SK-N-SH (cell line): ENCODE measurements at regions not wholly inside any gene's neighbourhood (a gene's known extent, or its start where the extent isn't known, plus 50 kb on each side); places are given as distances from the start of the nearest gene placed in this dataset.

Experiments used
- CTCF ChIA-PET: fragments of 300-600, 350-600 bp; formaldehyde crosslinking; extraction: SDS; loops from one replicate; lab custom pipeline; 2021; lab: Yijun Ruan, JAX
- POLR2A ChIA-PET: fragments of 350-600 bp; sonication (Branson Sonifier 250); formaldehyde crosslinking; extraction: SDS; loops from one replicate; lab custom pipeline; 2020; ENCODE audit warnings: antibody characterized with exemption, inconsistent platforms; lab: Yijun Ruan, JAX
- DNase-seq: peaks from one replicate; pipeline ENCODE4 v3.0.0; 2012
- H2AFZ ChIP-seq: fragments of 200-600 bp; sonication (generic); 2 replicates; pipeline ENCODE4 v1.8.1; 2016; ENCODE audit warnings: antibody characterized with exemption, mild to moderate bottlenecking, low read depth
- H3F3A ChIP-seq: fragments of 200-600 bp; sonication (generic); replicated peaks from 2 replicates; pipeline ENCODE3; 2016; ENCODE audit warnings: antibody characterized with exemption, mild to moderate bottlenecking; ENCODE audit not compliant: insufficient read depth
- H3K27ac ChIP-seq, 2 experiments: fragments of 200-500 bp in 1 of 2; fragments of 200-600 bp in 1 of 2; sonication (Bioruptor generic) in 1 of 2; sonication (generic), shearing (Covaris generic) in 1 of 2; 2 replicates each; pipeline versions ENCODE4 v1.5.1 to v1.6.1; 2014 to 2016; ENCODE audit warnings: low read depth in 2 of 2, inconsistent platforms in 1 of 2, low read length in 1 of 2, mild to moderate bottlenecking in 1 of 2, mixed read lengths in 1 of 2
- H3K27me3 ChIP-seq: fragments of 200-600 bp; sonication (generic), shearing (Covaris generic); 2 replicates; pipeline ENCODE4 v1.6.1; 2016; ENCODE audit warnings: mixed run types; ENCODE audit not compliant: insufficient read depth
- H3K36me3 ChIP-seq, 2 experiments: fragments of 200-500 bp in 1 of 2; fragments of 200-600 bp in 1 of 2; sonication (Bioruptor generic) in 1 of 2; sonication (generic) in 1 of 2; replicated peaks in 1 of 2; 2 replicates each; pipeline versions ENCODE3 to v1.5.1; 2014 to 2016; ENCODE audit warnings: low read length in 1 of 2, mild to moderate bottlenecking in 1 of 2; ENCODE audit not compliant: insufficient read depth in 2 of 2, control insufficient read depth in 1 of 2
- H3K4me1 ChIP-seq, 2 experiments: fragments of 200-500 bp in 1 of 2; fragments of 200-600 bp in 1 of 2; sonication (Bioruptor generic) in 1 of 2; sonication (generic), shearing (Covaris generic) in 1 of 2; 2 replicates each; pipeline versions ENCODE4 v1.5.1 to v1.6.1; 2014 to 2016; ENCODE audit warnings: low read depth in 1 of 2, low read length in 1 of 2, mixed run types in 1 of 2; ENCODE audit not compliant: insufficient read depth in 2 of 2, control insufficient read depth in 1 of 2
- H3K4me2 ChIP-seq: fragments of 200-600 bp; sonication (generic), shearing (Covaris generic); 2 replicates; pipeline ENCODE4 v1.6.1; 2017; ENCODE audit warnings: mixed run types
- H3K4me3 ChIP-seq, 2 experiments: fragments of 200-500 bp in 1 of 2; fragments of 200-600 bp in 1 of 2; sonication (Bioruptor generic) in 1 of 2; sonication (generic), shearing (Covaris generic) in 1 of 2; 2 replicates each; pipeline versions ENCODE4 v1.5.1 to v1.8.1; 2014 to 2016; ENCODE audit warnings: low read depth in 2 of 2, inconsistent platforms in 1 of 2, low read length in 1 of 2, mild to moderate bottlenecking in 1 of 2, mixed read lengths in 1 of 2, moderate library complexity in 1 of 2
- H3K79me2 ChIP-seq: fragments of 200-600 bp; sonication (generic); 2 replicates; pipeline ENCODE4 v1.8.1; 2017; ENCODE audit warnings: mild to moderate bottlenecking; ENCODE audit not compliant: insufficient read depth
- H3K9ac ChIP-seq: fragments of 200-600 bp; sonication (generic); 2 replicates; pipeline ENCODE4 v1.6.1; 2017; ENCODE audit warnings: mixed run types
- H3K9me2 ChIP-seq: fragments of 200-600 bp; sonication (generic); 2 replicates; pipeline ENCODE4 v1.6.1; 2017; ENCODE audit warnings: mixed run types
- H3K9me3 ChIP-seq: fragments of 200-600 bp; sonication (generic); 2 replicates; pipeline ENCODE4 v1.6.1; 2017; ENCODE audit warnings: mixed run types, mild to moderate bottlenecking, moderate library complexity
- H4K20me1 ChIP-seq: fragments of 200-600 bp; sonication (generic); 2 replicates; pipeline ENCODE4 v1.6.1; 2017; ENCODE audit warnings: mild to moderate bottlenecking, mixed run types; ENCODE audit not compliant: insufficient read depth
- EP300 ChIP-seq, 2 experiments: IDR thresholded peaks; 2 replicates each; pipeline versions ENCODE4 v1.4.0 to v1.6.1; 2012; ENCODE audit warnings: borderline replicate concordance in 1 of 2, low read depth in 1 of 2, low read length in 1 of 2
- FOXJ3 ChIP-seq: sonication (generic); formaldehyde crosslinking; IDR thresholded peaks from 2 replicates; pipeline ENCODE4 v1.5.1; 2020; ENCODE audit warnings: mild to moderate bottlenecking, missing genetic modification reagents
- FOXM1 ChIP-seq: IDR thresholded peaks from 2 replicates; pipeline ENCODE4 v1.4.0; 2012; ENCODE audit warnings: low read depth, mild to moderate bottlenecking
- GABPA ChIP-seq: IDR thresholded peaks from 2 replicates; pipeline ENCODE4 v1.4.0; 2012; ENCODE audit warnings: low read depth, mild to moderate bottlenecking
- JUND ChIP-seq: IDR thresholded peaks from 2 replicates; pipeline ENCODE4 v1.4.0; 2012
- MEF2A ChIP-seq: IDR thresholded peaks from 2 replicates; pipeline ENCODE4 v1.4.0; 2012; ENCODE audit warnings: low read depth, borderline replicate concordance
- MXI1 ChIP-seq: IDR thresholded peaks from 2 replicates; pipeline ENCODE4 v1.6.1; 2012; ENCODE audit warnings: mild to moderate bottlenecking, low read depth, low read length, improper control_type of control experiment
- RAD21 ChIP-seq: IDR thresholded peaks from 2 replicates; pipeline ENCODE4 v1.6.1; 2012; ENCODE audit warnings: mild to moderate bottlenecking, low read length
- RCOR1 ChIP-seq: fragments of 150-350 bp; IDR thresholded peaks from 2 replicates; pipeline ENCODE4 v1.6.1; 2017; ENCODE audit warnings: antibody characterized with exemption, low read length
- WGBS: methylation state at CpG from one replicate; pipeline ENCODE4 v1.1.6; 2017; ENCODE audit warnings: low lambda C conversion rate; 5-methylcytosine and 5-hydroxymethylcytosine counted together
- TF ChIP-seq, protein P1 (sequence below): fragments of 150-350 bp; IDR thresholded peaks from 2 replicates; pipeline ENCODE4 v1.6.1; 2017; ENCODE audit warnings: antibody characterized with exemption, low read length, low read depth, borderline replicate concordance
- TF ChIP-seq, protein P2 (sequence below): IDR thresholded peaks from 2 replicates; pipeline ENCODE4 v1.4.0; 2012; ENCODE audit warnings: low read depth, borderline replicate concordance
- TF ChIP-seq, protein P3 (sequence below): IDR thresholded peaks from 2 replicates; pipeline ENCODE4 v1.4.0; 2012; ENCODE audit warnings: low read depth
- TF ChIP-seq, protein P4 (sequence below): fragments of 150-350 bp; IDR thresholded peaks from 2 replicates; pipeline ENCODE4 v1.6.1; 2016; ENCODE audit warnings: mild to moderate bottlenecking, low read depth, low read length
- TF ChIP-seq, protein P5 (sequence below): IDR thresholded peaks from 2 replicates; pipeline ENCODE4 v1.6.1; 2012; ENCODE audit warnings: mild to moderate bottlenecking, low read depth, low read length, moderate library complexity
- TF ChIP-seq, protein P6 (sequence below): IDR thresholded peaks from 2 replicates; pipeline ENCODE4; 2012
- TF ChIP-seq, protein P7 (sequence below): IDR thresholded peaks from 2 replicates; pipeline ENCODE4 v1.4.0; 2012; ENCODE audit warnings: low read depth, borderline replicate concordance

DNA sequence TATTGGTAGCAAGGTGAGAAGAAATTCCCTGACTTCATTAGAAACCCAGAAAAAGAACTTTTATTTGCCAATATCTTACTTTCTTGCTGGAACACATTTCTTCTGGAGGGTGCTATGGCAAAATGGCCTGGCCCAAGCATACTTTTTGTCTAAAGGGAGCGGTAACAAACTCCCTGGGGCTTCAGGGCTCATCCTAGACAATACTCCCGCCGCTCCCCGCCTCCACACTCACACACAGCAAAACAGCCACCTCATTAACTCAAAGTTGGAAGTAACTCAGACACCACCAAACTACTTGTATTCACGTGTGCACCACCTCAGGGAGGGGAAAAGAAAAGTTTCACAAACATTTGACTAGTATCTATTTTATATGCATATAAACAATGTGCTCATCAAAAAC lies 75.7 kb downstream of the IGSF1 start:
- Histone ChIP-seq H3K4me2 (no peak overlapping the region), H3K4me3 (no peak overlapping the region), H3K36me3 (no peaks in the 10 kb centered on the region), H3K9me2 (no peaks in the 10 kb centered on the region), H3K79me2 (no peaks in the 10 kb centered on the region), H3K9me3 (no peaks in the 10 kb centered on the region), H3K27ac (no peak overlapping the region), H3K27me3 (peaks cover 6% of the 10 kb centered on the region; the same call in 1 of the 2 replicates), H2AFZ (no peak overlapping the region), H4K20me1 (no peaks in the 10 kb centered on the region), H3F3A (no peaks in the 10 kb centered on the region), H3K9ac (no peak overlapping the region), H3K4me1 (no peaks in the 10 kb centered on the region; a peak in 1 of 4 replicates)
- TF ChIP-seq, protein P1, sequence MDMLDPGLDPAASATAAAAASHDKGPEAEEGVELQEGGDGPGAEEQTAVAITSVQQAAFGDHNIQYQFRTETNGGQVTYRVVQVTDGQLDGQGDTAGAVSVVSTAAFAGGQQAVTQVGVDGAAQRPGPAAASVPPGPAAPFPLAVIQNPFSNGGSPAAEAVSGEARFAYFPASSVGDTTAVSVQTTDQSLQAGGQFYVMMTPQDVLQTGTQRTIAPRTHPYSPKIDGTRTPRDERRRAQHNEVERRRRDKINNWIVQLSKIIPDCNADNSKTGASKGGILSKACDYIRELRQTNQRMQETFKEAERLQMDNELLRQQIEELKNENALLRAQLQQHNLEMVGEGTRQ, result no peak
- TF ChIP-seq, protein P2, sequence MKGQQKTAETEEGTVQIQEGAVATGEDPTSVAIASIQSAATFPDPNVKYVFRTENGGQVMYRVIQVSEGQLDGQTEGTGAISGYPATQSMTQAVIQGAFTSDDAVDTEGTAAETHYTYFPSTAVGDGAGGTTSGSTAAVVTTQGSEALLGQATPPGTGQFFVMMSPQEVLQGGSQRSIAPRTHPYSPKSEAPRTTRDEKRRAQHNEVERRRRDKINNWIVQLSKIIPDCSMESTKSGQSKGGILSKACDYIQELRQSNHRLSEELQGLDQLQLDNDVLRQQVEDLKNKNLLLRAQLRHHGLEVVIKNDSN, result no peak
- no peak for TF ChIP-seq RAD21
- TF ChIP-seq, protein P3, sequence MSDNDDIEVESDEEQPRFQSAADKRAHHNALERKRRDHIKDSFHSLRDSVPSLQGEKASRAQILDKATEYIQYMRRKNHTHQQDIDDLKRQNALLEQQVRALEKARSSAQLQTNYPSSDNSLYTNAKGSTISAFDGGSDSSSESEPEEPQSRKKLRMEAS, result no peak
- TF ChIP-seq RCOR1, result no peak
- no peak for TF ChIP-seq FOXJ3
- TF ChIP-seq JUND, result no peak
- TF ChIP-seq EP300 (IDR thresholded peaks at IDR 0.05; ENCODE audit: borderline replicate concordance in 1 of 2, low read depth in 1 of 2, low read length in 1 of 2), result no peak
- TF ChIP-seq, protein P4, sequence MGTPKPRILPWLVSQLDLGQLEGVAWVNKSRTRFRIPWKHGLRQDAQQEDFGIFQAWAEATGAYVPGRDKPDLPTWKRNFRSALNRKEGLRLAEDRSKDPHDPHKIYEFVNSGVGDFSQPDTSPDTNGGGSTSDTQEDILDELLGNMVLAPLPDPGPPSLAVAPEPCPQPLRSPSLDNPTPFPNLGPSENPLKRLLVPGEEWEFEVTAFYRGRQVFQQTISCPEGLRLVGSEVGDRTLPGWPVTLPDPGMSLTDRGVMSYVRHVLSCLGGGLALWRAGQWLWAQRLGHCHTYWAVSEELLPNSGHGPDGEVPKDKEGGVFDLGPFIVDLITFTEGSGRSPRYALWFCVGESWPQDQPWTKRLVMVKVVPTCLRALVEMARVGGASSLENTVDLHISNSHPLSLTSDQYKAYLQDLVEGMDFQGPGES, result no peak
- TF ChIP-seq MXI1, result no peak
- TF ChIP-seq, protein P5, sequence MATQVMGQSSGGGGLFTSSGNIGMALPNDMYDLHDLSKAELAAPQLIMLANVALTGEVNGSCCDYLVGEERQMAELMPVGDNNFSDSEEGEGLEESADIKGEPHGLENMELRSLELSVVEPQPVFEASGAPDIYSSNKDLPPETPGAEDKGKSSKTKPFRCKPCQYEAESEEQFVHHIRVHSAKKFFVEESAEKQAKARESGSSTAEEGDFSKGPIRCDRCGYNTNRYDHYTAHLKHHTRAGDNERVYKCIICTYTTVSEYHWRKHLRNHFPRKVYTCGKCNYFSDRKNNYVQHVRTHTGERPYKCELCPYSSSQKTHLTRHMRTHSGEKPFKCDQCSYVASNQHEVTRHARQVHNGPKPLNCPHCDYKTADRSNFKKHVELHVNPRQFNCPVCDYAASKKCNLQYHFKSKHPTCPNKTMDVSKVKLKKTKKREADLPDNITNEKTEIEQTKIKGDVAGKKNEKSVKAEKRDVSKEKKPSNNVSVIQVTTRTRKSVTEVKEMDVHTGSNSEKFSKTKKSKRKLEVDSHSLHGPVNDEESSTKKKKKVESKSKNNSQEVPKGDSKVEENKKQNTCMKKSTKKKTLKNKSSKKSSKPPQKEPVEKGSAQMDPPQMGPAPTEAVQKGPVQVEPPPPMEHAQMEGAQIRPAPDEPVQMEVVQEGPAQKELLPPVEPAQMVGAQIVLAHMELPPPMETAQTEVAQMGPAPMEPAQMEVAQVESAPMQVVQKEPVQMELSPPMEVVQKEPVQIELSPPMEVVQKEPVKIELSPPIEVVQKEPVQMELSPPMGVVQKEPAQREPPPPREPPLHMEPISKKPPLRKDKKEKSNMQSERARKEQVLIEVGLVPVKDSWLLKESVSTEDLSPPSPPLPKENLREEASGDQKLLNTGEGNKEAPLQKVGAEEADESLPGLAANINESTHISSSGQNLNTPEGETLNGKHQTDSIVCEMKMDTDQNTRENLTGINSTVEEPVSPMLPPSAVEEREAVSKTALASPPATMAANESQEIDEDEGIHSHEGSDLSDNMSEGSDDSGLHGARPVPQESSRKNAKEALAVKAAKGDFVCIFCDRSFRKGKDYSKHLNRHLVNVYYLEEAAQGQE, result no peak
- no peak for TF ChIP-seq MEF2A
- TF ChIP-seq, protein P6, sequence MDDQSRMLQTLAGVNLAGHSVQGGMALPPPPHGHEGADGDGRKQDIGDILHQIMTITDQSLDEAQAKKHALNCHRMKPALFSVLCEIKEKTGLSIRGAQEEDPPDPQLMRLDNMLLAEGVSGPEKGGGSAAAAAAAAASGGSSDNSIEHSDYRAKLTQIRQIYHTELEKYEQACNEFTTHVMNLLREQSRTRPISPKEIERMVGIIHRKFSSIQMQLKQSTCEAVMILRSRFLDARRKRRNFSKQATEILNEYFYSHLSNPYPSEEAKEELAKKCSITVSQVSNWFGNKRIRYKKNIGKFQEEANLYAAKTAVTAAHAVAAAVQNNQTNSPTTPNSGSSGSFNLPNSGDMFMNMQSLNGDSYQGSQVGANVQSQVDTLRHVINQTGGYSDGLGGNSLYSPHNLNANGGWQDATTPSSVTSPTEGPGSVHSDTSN, result no peak
- no peak for TF ChIP-seq GABPA
- no peak for TF ChIP-seq FOXM1
- TF ChIP-seq, protein P7, sequence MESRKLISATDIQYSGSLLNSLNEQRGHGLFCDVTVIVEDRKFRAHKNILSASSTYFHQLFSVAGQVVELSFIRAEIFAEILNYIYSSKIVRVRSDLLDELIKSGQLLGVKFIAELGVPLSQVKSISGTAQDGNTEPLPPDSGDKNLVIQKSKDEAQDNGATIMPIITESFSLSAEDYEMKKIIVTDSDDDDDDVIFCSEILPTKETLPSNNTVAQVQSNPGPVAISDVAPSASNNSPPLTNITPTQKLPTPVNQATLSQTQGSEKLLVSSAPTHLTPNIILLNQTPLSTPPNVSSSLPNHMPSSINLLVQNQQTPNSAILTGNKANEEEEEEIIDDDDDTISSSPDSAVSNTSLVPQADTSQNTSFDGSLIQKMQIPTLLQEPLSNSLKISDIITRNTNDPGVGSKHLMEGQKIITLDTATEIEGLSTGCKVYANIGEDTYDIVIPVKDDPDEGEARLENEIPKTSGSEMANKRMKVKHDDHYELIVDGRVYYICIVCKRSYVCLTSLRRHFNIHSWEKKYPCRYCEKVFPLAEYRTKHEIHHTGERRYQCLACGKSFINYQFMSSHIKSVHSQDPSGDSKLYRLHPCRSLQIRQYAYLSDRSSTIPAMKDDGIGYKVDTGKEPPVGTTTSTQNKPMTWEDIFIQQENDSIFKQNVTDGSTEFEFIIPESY, result no peak
- no peak for DNase-seq
- WGBS, result 21% methylated on average over 5 of the region's 5 CpGs
- CTCF ChIA-PET, result no interaction called here
- POLR2A ChIA-PET, result no interaction called here
